Fibroblast of skin of right quadriceps (primary cell): ENCODE measurements at regions not wholly inside any gene's neighbourhood (a gene's known extent, or its start where the extent isn't known, plus 50 kb on each side); places are given as distances from the start of the nearest gene placed in this dataset.

Source experiments
- DNase-seq: peaks from one replicate; pipeline ENCODE4 v3.0.0-alpha.2; 2013

- peak; percentile 35 for DNase-seq
Observed at GRCh38 chr1:10897981-10898728, 101.7 kb upstream of the CASZ1 start.

- DNase-seq = no peak
Observed at GRCh38 chr1:10898921-10899320, 102.5 kb upstream of the CASZ1 start.

GRCh38 chr1:10899490-10900250, 103.2 kb upstream of the CASZ1 start:
- DNase-seq = no peak

GRCh38 chr1:10900251-10900651, 103.8 kb upstream of the CASZ1 start:
- DNase-seq = no peak

GRCh38 chr1:10900691-10901090, 104.2 kb upstream of the CASZ1 start:
- no peak for DNase-seq

- DNase-seq = no peak
Observed at GRCh38 chr1:10901091-10901890, 104.8 kb upstream of the CASZ1 start.

GRCh38 chr1:10901891-10902805, 105.7 kb upstream of the CASZ1 start:
- DNase-seq = no peak

GRCh38 chr1:10903421-10903820, 107.0 kb upstream of the CASZ1 start:
- no peak for DNase-seq

GRCh38 chr1:10903821-10904220, 107.4 kb upstream of the CASZ1 start:
- no peak for DNase-seq

- DNase-seq = no peak
Observed at GRCh38 chr1:10904396-10905358, 107.8 kb upstream of the TARDBP start.

GRCh38 chr1:10905841-10906655, 106.4 kb upstream of the TARDBP start:
- DNase-seq = no peak

GRCh38 chr1:10906866-10907519, 105.5 kb upstream of the TARDBP start:
- DNase-seq = no peak

- no peak for DNase-seq
Observed at GRCh38 chr1:10908266-10908665, 104.2 kb upstream of the TARDBP start.

GRCh38 chr1:10909697-10910680, 102.5 kb upstream of the TARDBP start:
- DNase-seq = peak; percentile 16

GRCh38 chr1:10910681-10911489, 101.6 kb upstream of the TARDBP start:
- DNase-seq = no peak

GRCh38 chr1:10911490-10912166, 100.8 kb upstream of the TARDBP start:
- no peak for DNase-seq

GRCh38 chr1:10912441-10912840, 100.0 kb upstream of the TARDBP start:
- DNase-seq = no peak
